ENCODE measurements at regions not wholly inside any gene's neighbourhood (a gene's known extent, or its start where the extent isn't known, plus 50 kb on each side); places are given as distances from the start of the nearest gene placed in this dataset.
"Not testable (repeated sequence)": the region's sequence is repeated elsewhere in the genome, so short reads cannot be mapped to it uniquely, and the experiment has no call there.

DNA sequence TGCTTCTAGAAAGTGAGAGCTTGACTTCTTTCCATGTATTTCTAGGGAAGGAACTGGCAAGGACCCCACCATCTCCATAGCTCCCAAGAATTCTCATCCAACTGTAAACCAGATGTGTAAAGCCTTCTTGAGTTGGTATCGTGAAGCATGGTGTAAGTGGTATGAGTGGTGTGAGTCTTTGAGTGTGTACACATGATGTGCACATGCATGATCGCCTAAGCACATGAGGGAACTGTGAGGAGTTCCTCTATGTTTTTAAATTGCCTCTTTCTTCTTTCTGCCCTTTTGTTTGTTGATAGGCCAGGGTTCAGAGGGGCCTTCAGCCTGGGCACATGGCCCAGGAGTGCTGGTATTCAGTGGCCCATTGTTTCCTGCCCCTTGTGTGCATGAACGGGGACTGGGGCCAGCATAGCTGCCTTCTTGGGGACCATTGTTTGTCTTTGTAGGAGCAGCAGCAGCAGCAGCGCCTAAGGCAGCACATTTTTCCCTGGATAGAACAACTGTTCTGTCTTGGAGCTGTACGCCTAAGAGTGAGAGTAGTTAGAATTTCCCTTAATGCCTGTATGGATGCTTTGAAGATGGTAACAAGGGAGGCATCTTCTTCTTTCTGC lies 95.9 kb downstream of the SRGAP2 start:
- H3K36me3 ChIP-seq (ENCODE audit: low read length); H3K4me2 ChIP-seq (ENCODE audit: low read depth, low read length, poor library complexity, severe bottlenecking); H4K20me1 ChIP-seq (ENCODE audit: low read depth, low read length); H3K9ac ChIP-seq (ENCODE audit: low read length); H3K9me2 ChIP-seq (replicated peaks; ENCODE audit: insufficient read depth, low read length); H3K79me2 ChIP-seq (ENCODE audit: insufficient read depth, low read length); H3K9me3 ChIP-seq (ENCODE audit: insufficient read depth, low read length); H2AFZ ChIP-seq (ENCODE audit: low read depth, low read length, severe bottlenecking); H3K27ac ChIP-seq (ENCODE audit: low read depth, low read length); H3K4me3 ChIP-seq (ENCODE audit: insufficient read depth, low read length, poor library complexity, severe bottlenecking); H3K27me3 ChIP-seq (ENCODE audit: low read length); H3F3A ChIP-seq (ENCODE audit: insufficient read depth): not testable (repeated sequence)

DNA sequence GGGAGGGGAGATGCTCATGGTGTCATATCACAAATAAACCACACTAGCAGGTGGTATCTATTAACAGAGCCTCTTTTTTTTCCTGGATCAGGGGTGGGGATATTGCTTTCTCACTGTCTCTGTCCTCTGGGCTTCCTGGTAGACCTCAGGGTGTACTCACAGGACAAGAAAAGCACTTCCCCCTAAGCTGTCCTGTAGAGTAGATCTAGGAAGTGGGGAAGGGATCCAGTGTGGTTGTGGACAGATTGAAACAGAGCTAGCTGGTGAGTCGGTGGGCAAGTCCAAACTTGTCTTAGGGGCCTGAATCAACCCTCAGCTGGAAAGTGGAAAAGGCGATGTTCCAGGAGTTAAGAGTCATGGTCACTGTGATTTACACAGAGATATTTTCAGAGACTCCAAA lies 96.6 kb downstream of the SRGAP2 start:
- H3K27ac ChIP-seq (ENCODE audit: low read depth, low read length); H3K4me2 ChIP-seq (ENCODE audit: low read depth, low read length, poor library complexity, severe bottlenecking); H3K4me3 ChIP-seq (ENCODE audit: insufficient read depth, low read length, poor library complexity, severe bottlenecking); H3F3A ChIP-seq (ENCODE audit: insufficient read depth); H3K79me2 ChIP-seq (ENCODE audit: insufficient read depth, low read length); H3K9me2 ChIP-seq (replicated peaks; ENCODE audit: insufficient read depth, low read length); H3K36me3 ChIP-seq (ENCODE audit: low read length); H3K9me3 ChIP-seq (ENCODE audit: insufficient read depth, low read length); H2AFZ ChIP-seq (ENCODE audit: low read depth, low read length, severe bottlenecking); H4K20me1 ChIP-seq (ENCODE audit: low read depth, low read length); H3K27me3 ChIP-seq (ENCODE audit: low read length); H3K9ac ChIP-seq (ENCODE audit: low read length): not testable (repeated sequence)

DNA sequence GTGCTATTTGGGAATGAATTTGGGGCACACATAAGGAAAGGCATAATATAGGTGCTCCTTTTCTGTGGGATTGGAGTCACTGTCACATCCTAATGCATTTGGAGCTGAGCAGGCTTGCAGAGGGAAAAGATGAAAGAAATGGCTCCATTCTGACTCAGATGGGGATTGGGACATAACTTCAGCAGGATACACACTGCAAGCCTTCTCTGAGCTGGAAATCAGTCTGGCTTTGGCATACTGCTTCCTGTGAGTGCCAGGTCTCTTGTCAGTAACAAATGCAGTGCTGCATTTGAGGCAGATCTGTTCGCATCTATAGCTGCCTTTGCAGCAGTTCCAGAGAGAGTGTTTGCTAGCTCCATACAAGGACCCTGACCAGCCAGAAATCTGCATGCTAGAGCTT lies 98.7 kb downstream of the SRGAP2 start:
- H3K9me3 ChIP-seq (ENCODE audit: insufficient read depth, low read length); H4K20me1 ChIP-seq (ENCODE audit: low read depth, low read length); H3K27ac ChIP-seq (ENCODE audit: low read depth, low read length); H3K27me3 ChIP-seq (ENCODE audit: low read length); H3K4me3 ChIP-seq (ENCODE audit: insufficient read depth, low read length, poor library complexity, severe bottlenecking); H3K36me3 ChIP-seq (ENCODE audit: low read length); H3K9ac ChIP-seq (ENCODE audit: low read length); H3K9me2 ChIP-seq (replicated peaks; ENCODE audit: insufficient read depth, low read length); H3K79me2 ChIP-seq (ENCODE audit: insufficient read depth, low read length); H3K4me2 ChIP-seq (ENCODE audit: low read depth, low read length, poor library complexity, severe bottlenecking); H3F3A ChIP-seq (ENCODE audit: insufficient read depth); H2AFZ ChIP-seq (ENCODE audit: low read depth, low read length, severe bottlenecking): not testable (repeated sequence)

DNA sequence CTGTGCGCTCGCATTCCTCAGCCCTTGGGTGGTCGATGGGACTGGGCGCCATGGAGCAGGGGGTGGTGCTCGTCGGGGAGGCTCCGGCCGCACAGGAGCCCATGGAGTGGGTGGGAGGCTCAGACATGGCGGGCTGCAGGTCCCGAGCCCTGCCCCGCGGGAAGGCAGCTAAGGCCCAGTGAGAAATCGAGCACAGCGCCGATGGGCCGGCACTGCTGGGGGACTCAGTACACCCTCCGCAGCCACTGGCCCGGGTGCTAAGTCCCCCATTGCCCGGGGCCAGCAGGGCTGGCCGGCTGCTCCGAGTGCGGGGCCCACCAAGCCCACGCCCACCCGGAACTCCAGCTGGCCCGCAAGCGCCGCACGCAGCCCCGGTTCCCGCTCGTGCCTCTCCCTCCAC lies 104.1 kb downstream of the SRGAP2 start:
- H3K27me3 ChIP-seq (ENCODE audit: low read length); H3K36me3 ChIP-seq (ENCODE audit: low read length); H3K27ac ChIP-seq (ENCODE audit: low read depth, low read length); H3K9me3 ChIP-seq (ENCODE audit: insufficient read depth, low read length); H3K4me2 ChIP-seq (ENCODE audit: low read depth, low read length, poor library complexity, severe bottlenecking); H2AFZ ChIP-seq (ENCODE audit: low read depth, low read length, severe bottlenecking); H4K20me1 ChIP-seq (ENCODE audit: low read depth, low read length); H3K9me2 ChIP-seq (replicated peaks; ENCODE audit: insufficient read depth, low read length); H3K79me2 ChIP-seq (ENCODE audit: insufficient read depth, low read length); H3K9ac ChIP-seq (ENCODE audit: low read length); H3F3A ChIP-seq (ENCODE audit: insufficient read depth); H3K4me3 ChIP-seq (ENCODE audit: insufficient read depth, low read length, poor library complexity, severe bottlenecking): not testable (repeated sequence)

DNA sequence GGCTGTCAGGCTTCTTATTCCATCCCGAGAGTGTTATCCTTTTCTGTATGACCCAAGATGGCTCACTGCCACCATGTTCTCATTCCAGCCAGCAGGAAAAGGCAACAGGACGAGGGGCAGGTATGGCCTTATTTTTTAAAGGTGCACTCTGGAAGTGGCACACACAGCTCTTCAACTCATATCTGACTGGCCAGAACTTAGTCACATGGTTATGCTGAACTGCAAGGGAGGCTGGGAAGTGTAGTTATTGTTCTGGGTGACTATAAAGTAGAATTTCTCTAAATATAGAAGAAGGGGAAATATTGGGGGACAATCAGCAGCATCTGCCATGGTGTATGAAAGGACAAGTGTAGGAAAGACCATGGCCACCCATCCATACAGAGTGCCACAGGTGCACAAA lies 107.6 kb downstream of the SRGAP2 start:
- H3K27ac ChIP-seq (ENCODE audit: low read depth, low read length); H3K9me3 ChIP-seq (ENCODE audit: insufficient read depth, low read length); H3F3A ChIP-seq (ENCODE audit: insufficient read depth); H3K4me3 ChIP-seq (ENCODE audit: insufficient read depth, low read length, poor library complexity, severe bottlenecking); H3K4me2 ChIP-seq (ENCODE audit: low read depth, low read length, poor library complexity, severe bottlenecking); H2AFZ ChIP-seq (ENCODE audit: low read depth, low read length, severe bottlenecking); H4K20me1 ChIP-seq (ENCODE audit: low read depth, low read length); H3K27me3 ChIP-seq (ENCODE audit: low read length); H3K79me2 ChIP-seq (ENCODE audit: insufficient read depth, low read length); H3K36me3 ChIP-seq (ENCODE audit: low read length); H3K9ac ChIP-seq (ENCODE audit: low read length); H3K9me2 ChIP-seq (replicated peaks; ENCODE audit: insufficient read depth, low read length): not testable (repeated sequence)

DNA sequence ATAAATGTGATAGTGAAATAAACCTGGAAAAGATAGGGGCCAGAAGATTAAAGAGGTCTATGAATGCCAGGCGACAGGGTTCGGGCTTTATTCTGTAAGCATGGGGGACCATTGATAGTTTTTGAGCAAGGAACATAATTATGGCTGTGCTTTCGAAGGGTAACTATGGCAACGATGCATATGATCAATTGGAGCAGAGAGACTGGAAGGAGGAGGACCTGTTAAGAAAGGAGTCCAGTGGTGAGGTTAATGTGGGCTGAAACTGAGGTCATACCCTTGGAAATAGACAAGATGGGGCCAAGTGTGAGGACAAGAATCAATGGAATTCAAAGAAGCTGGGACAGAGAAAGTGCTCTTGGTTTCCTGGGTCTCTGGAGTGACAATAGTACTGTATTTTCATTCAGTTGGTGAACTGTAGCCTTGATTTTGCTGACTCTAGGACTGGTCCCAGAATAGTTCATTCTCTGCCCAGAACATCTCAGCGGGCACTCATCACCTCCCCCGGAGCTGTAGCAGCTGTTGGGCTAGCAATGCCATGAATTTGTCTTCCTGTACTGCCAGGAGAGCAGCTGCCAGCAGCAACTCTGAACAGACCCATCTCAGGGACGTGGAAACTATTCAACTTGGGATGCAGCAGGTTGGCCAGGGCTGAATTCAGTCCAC lies 108.4 kb downstream of the SRGAP2 start:
- not testable (repeated sequence) for H4K20me1 ChIP-seq (ENCODE audit: low read depth, low read length); H3K27me3 ChIP-seq (ENCODE audit: low read length); H3F3A ChIP-seq (ENCODE audit: insufficient read depth); H2AFZ ChIP-seq (ENCODE audit: low read depth, low read length, severe bottlenecking); H3K36me3 ChIP-seq (ENCODE audit: low read length); H3K27ac ChIP-seq (ENCODE audit: low read depth, low read length); H3K9me3 ChIP-seq (ENCODE audit: insufficient read depth, low read length); H3K4me2 ChIP-seq (ENCODE audit: low read depth, low read length, poor library complexity, severe bottlenecking); H3K9me2 ChIP-seq (replicated peaks; ENCODE audit: insufficient read depth, low read length); H3K9ac ChIP-seq (ENCODE audit: low read length); H3K4me3 ChIP-seq (ENCODE audit: insufficient read depth, low read length, poor library complexity, severe bottlenecking); H3K79me2 ChIP-seq (ENCODE audit: insufficient read depth, low read length)

DNA sequence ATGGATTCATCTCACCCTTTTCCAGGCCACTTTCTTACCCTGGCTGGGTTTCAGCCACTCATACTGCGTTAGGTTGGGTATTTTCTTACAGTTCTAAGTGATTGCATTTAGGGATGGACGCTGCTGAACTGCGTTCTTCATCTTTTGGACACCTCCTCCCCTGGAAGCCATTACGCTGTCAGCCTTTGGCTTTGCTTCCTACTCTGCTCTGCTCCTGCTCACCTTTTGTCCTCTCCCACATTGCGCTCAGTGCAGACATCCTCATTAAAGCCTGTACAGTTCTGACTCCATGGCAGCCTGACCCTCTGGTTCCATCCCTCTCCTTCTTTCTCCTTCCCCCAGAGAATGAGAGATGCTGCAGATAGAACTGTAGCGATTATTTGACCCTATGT lies 108.9 kb downstream of the SRGAP2 start:
- not testable (repeated sequence) for H4K20me1 ChIP-seq (ENCODE audit: low read depth, low read length); H2AFZ ChIP-seq (ENCODE audit: low read depth, low read length, severe bottlenecking); H3K79me2 ChIP-seq (ENCODE audit: insufficient read depth, low read length); H3K4me3 ChIP-seq (ENCODE audit: insufficient read depth, low read length, poor library complexity, severe bottlenecking); H3K9me2 ChIP-seq (replicated peaks; ENCODE audit: insufficient read depth, low read length); H3K9ac ChIP-seq (ENCODE audit: low read length); H3K9me3 ChIP-seq (ENCODE audit: insufficient read depth, low read length); H3K4me2 ChIP-seq (ENCODE audit: low read depth, low read length, poor library complexity, severe bottlenecking); H3K27me3 ChIP-seq (ENCODE audit: low read length); H3K27ac ChIP-seq (ENCODE audit: low read depth, low read length); H3F3A ChIP-seq (ENCODE audit: insufficient read depth); H3K36me3 ChIP-seq (ENCODE audit: low read length)

DNA sequence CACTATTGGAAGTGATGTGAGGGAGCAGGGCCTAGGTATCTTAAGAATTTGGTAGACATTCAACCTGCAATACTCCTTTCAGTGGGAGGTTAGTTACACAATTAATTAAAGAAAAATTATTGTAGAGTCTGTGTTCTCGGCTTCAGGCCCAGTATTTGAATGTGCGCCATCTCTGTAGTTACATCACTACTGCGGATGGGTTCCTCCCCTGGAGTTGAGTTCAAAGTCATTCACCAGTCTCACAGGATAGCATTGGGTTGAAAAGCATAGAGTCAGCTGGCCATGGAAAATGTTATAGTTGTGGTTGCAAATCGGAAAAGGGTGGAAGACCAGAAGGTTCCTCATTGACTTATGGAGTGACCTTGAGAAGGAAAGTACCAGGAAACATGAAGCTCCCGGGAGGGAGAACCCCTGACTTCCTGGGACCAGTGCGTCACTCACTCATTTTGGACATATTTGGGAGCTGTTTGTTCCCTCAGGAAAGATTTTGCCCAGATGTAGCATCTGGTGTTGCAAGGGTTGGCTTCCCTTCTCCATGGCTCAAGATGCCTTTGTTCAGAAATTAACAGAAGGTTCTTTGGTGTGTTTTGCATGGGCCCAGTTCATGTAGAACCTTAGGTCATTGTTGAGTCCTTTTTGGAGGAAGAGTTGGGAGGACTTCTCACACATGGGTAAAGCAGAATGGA lies 111.8 kb downstream of the SRGAP2 start:
- not testable (repeated sequence) for H3K9me3 ChIP-seq (ENCODE audit: insufficient read depth, low read length); H2AFZ ChIP-seq (ENCODE audit: low read depth, low read length, severe bottlenecking); H4K20me1 ChIP-seq (ENCODE audit: low read depth, low read length); H3K27me3 ChIP-seq (ENCODE audit: low read length); H3F3A ChIP-seq (ENCODE audit: insufficient read depth); H3K4me2 ChIP-seq (ENCODE audit: low read depth, low read length, poor library complexity, severe bottlenecking); H3K27ac ChIP-seq (ENCODE audit: low read depth, low read length); H3K36me3 ChIP-seq (ENCODE audit: low read length); H3K9me2 ChIP-seq (replicated peaks; ENCODE audit: insufficient read depth, low read length); H3K4me3 ChIP-seq (ENCODE audit: insufficient read depth, low read length, poor library complexity, severe bottlenecking); H3K9ac ChIP-seq (ENCODE audit: low read length); H3K79me2 ChIP-seq (ENCODE audit: insufficient read depth, low read length)

All from SU-DHL-6 (cell line).